ENCODE measurements at regions not wholly inside any gene's neighbourhood (a gene's known extent, or its start where the extent isn't known, plus 50 kb on each side); places are given as distances from the start of the nearest gene placed in this dataset.
"Not testable (repeated sequence)": the region's sequence is repeated elsewhere in the genome, so short reads cannot be mapped to it uniquely, and the experiment has no call there.

GRCh38 chrY:7725791-7726460 lies 814.4 kb upstream of the AMELY start:
- no peak for DNase-seq (ENCODE audit: low spot score)

- no peak for DNase-seq (ENCODE audit: low spot score)
Measured at GRCh38 chrY:7723991-7724632, 812.6 kb upstream of the AMELY start.

DNA sequence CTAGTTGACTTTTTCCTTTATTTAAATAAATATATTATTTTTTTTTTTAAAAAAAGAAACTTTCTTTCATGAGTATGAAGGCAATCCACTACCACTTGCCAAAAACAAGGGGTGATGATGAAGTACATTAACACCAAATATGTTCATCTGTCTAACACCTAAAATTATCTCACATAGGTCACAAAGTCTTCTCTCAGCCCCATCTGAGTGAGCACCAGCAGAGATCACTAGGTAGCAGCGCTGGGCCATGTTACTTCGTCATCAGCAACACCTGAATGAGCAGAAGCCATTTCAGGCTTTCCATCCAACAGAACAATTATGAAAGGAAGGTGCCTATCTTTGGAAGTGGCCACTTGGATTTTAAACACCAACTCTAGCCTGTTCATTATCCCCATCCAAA lies 811.6 kb upstream of the AMELY start:
- no peak for DNase-seq (ENCODE audit: low spot score)

DNA sequence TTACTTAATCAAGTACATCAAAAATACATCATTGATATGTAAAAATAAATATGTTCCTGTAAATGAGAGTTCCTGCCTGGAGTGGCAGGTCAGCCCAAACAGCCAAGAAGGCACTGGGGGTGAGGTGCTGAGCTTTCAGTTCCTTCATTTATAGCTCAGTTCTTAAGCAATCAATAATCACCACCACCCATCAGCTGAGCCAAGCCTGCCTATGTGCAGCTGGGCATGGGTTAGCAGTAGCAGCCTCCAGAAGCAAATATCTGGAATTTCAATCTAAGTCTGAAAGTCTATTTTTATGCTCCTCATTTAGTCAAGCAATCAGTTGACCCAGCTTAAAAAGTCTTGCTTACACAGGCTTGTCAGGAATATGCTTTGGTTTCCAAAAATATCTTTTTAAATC lies 811.0 kb upstream of the AMELY start:
- no peak for DNase-seq (ENCODE audit: low spot score)

DNA sequence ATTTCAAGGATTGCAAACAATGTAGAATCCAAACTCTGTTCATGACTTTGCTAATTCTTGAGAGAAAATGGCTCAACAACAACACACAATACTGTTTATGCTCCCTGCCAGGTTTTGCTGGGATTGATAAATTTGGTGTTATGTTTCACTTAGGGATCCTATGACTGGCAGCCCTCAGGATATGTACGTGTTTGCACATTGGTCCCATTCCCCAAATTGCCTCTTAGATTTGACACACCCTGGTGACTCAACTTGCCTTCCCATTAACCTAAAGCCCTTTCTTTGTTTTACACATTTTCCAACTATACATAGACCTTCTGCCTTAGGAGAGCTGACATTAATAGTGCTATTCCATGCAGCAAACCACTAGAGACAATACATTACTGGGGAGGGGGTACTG lies 809.4 kb upstream of the AMELY start:
- DNase-seq (ENCODE audit: low spot score): no peak

GRCh38 chrY:7719271-7719670 lies 807.7 kb upstream of the AMELY start:
- DNase-seq (ENCODE audit: low spot score): no peak

GRCh38 chrY:7718626-7719025 lies 807.1 kb upstream of the AMELY start:
- no peak for DNase-seq (ENCODE audit: low spot score)

- DNase-seq (ENCODE audit: low spot score): no peak
Measured at GRCh38 chrY:7718126-7718525, 806.6 kb upstream of the AMELY start.

GRCh38 chrY:7714426-7714825 lies 802.9 kb upstream of the AMELY start:
- no peak for DNase-seq (ENCODE audit: low spot score)

GRCh38 chrY:7713738-7714137 lies 802.2 kb upstream of the AMELY start:
- DNase-seq (ENCODE audit: low spot score): not testable (repeated sequence)

- DNase-seq (ENCODE audit: low spot score): no peak
Measured at GRCh38 chrY:7712289-7712688, 800.7 kb upstream of the AMELY start.

GRCh38 chrY:7703578-7704140 lies 792.1 kb upstream of the AMELY start:
- DNase-seq (ENCODE audit: low spot score): no peak

- DNase-seq (ENCODE audit: low spot score): no peak
Measured at GRCh38 chrY:7702481-7702880, 790.9 kb upstream of the AMELY start.

DNA sequence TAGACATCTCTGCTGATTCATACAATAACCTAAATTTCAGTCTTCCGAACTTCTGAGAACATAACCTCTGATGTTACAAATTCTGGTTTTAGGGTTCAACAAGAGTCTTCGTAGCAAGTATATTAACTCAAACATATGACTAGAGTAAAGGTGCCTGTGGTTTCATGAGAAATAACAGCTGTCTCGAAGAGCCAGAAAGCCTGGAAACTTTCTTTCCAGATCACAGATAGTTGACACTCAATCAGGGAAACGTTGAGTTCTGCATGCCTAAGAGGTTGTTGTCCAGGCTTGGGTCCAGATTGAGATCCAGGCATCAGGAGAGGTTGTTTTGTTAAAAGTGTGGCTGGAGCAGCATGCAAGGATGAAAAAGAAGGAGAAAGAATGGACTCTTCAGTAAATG lies 790.1 kb upstream of the AMELY start:
- DNase-seq (ENCODE audit: low spot score): no peak

DNA sequence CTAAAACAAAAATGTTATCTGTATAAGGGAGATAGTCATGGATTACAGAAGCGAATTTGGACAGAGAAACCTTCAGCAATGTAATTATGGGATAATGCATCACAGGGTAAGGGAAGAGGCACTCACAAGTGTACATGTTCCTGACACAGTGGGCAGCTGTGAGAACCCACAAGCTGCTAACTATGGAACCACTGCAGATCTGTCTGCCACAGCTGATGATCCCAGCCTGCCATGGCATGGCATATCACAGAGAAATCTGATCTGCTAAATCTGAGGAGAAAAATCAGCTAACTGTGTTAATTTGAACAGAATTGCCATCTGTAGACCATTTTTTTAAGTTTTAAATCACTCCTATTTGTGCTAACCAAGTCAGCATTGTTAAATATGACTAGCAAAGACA lies 786.0 kb upstream of the AMELY start:
- DNase-seq (ENCODE audit: low spot score): no peak

GRCh38 chrY:7692701-7693100 lies 781.1 kb upstream of the AMELY start:
- DNase-seq (ENCODE audit: low spot score): no peak

- DNase-seq (ENCODE audit: low spot score): no peak
Measured at GRCh38 chrY:7687086-7687485, 775.5 kb upstream of the AMELY start.

DNA sequence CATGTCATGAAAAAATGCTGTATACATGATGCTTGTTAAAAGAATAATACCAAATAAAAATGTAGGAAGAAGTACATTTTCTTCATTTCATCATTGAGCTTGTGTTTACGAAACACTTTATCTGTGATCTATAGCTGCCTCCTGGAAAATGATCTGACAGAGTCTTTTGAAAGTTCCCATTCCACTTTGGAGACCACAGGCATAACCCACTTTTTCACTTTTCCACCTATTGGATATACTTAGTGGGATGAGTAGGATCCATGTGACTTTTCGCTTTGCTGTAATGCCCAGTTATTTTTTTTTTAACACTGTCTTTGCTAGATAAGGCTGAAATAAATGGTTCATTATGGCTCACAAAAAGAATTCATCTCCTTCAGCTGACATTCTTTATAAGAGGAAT lies 773.0 kb upstream of the AMELY start:
- DNase-seq (ENCODE audit: low spot score): no peak

DNA sequence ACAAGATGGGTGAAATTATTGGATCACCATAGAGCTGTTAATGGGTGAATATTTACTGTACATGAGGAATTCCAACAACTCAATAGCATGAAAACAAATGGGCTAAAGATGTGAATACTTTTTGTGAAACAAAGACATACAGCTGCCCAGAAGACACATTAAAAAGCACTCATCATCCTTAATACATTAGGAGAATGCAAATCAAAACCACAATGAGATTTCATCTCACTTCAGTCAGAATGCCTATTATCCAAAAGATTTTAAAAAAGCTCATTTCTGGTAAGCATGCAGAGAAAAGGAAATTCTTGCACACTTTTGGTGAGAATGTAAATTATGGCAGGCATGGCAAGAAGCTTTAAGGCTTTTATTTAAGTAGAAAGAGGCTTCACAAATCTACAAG lies 770.8 kb upstream of the AMELY start:
- no peak for DNase-seq (ENCODE audit: low spot score)

- DNase-seq (ENCODE audit: low spot score): no peak
Measured at GRCh38 chrY:7681426-7681825, 769.9 kb upstream of the AMELY start.

- DNase-seq (ENCODE audit: low spot score): no peak
Measured at GRCh38 chrY:7674465-7674864, 762.9 kb upstream of the AMELY start.

GRCh38 chrY:7672796-7673195 lies 761.2 kb upstream of the AMELY start:
- no peak for DNase-seq (ENCODE audit: low spot score)

- DNase-seq (ENCODE audit: low spot score): no peak
Measured at GRCh38 chrY:7663261-7663660, 751.7 kb upstream of the AMELY start.

GRCh38 chrY:7659047-7659446 lies 747.5 kb upstream of the AMELY start:
- DNase-seq (ENCODE audit: low spot score): no peak

Data from D341Med (cell line).